Transverse colon (tissue), 4 donors: ENCODE measurements at regions not wholly inside any gene's neighbourhood (a gene's known extent, or its start where the extent isn't known, plus 50 kb on each side); places are given as distances from the start of the nearest gene placed in this dataset.

Experiments used
- EP300 ChIP-seq: sonication (generic); formaldehyde crosslinking; IDR thresholded peaks from one replicate; pipeline ENCODE4 v1.6.1; 2017; ENCODE audit warnings: antibody characterized with exemption, low read depth
- POLR2A ChIP-seq: fragments of 450-650 bp; IDR thresholded peaks from one replicate; pipeline ENCODE4 v1.6.1; 2016; ENCODE audit warnings: antibody characterized with exemption, mild to moderate bottlenecking, moderate library complexity
- POLR2AphosphoS5 ChIP-seq, 3 donors: sonication (generic); formaldehyde crosslinking; IDR thresholded peaks; one replicate each; pipeline ENCODE4 v1.6.1; 2016; ENCODE audit warnings: antibody characterized with exemption in 3 of 3
- TF ChIP-seq, protein P1 (sequence below), 5 experiments: fragments of 200-600 bp in 3 of 5; fragments of 450-650 bp in 2 of 5; sonication (generic) in 3 of 5; IDR thresholded peaks; 1 replicate in 2 of 5; 2 replicates in 3 of 5; pipeline ENCODE4 v1.5.1; 2016 to 2017; ENCODE audit warnings: antibody characterized with exemption in 5 of 5, inconsistent platforms in 3 of 5, mild to moderate bottlenecking in 2 of 5, moderate library complexity in 1 of 5

DNA sequence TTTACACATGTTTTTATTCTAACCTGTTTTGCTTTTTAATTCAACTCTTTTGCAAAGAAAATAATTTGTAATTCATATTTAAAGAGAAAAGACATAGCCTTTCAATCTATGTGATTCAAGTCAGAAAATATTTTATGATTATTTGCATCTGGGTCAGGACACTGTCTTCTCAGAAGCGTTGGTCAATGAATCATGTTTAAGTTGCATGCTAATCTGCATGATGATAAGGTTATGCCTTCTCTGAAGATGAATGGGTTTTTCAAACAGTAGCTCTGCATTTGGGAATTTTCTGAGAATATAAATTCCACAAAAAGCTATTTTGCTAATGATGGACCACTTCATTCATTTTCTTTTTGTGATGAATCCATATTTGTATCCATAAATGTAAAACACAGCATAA, 282.5 kb downstream of the TMA16 start:
- TF ChIP-seq, protein P1, sequence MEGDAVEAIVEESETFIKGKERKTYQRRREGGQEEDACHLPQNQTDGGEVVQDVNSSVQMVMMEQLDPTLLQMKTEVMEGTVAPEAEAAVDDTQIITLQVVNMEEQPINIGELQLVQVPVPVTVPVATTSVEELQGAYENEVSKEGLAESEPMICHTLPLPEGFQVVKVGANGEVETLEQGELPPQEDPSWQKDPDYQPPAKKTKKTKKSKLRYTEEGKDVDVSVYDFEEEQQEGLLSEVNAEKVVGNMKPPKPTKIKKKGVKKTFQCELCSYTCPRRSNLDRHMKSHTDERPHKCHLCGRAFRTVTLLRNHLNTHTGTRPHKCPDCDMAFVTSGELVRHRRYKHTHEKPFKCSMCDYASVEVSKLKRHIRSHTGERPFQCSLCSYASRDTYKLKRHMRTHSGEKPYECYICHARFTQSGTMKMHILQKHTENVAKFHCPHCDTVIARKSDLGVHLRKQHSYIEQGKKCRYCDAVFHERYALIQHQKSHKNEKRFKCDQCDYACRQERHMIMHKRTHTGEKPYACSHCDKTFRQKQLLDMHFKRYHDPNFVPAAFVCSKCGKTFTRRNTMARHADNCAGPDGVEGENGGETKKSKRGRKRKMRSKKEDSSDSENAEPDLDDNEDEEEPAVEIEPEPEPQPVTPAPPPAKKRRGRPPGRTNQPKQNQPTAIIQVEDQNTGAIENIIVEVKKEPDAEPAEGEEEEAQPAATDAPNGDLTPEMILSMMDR (IDR thresholded peaks at IDR 0.05) = no peak
- TF ChIP-seq POLR2A (no peak), POLR2AphosphoS5 (IDR thresholded peaks at IDR 0.05) (no peak), EP300 (no peak)
